ENCODE measurements at regions not wholly inside any gene's neighbourhood (a gene's known extent, or its start where the extent isn't known, plus 50 kb on each side); places are given as distances from the start of the nearest gene placed in this dataset.

DNA sequence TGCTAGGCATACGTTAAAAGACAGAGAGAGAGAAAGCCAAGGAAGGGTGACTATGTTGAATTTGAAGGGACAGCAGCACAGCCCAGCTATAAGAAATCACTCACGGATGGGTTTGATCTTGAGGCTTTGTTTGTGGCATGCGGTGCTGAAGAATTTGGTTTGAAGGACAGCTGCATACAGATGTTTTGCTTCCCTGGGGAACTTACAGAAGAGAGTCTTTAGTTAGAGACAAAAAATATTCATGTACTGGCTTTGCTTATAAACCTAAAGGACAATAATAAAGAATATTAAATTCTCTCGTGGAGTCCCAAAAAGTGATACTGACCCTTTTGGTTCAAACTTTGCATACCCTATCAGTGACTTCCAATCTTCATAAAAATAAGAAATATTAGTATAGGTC lies 491.4 kb downstream of the NEBL start (continued):
- no peak for TF ChIP-seq ZMYM4 (CRISPR knock-in tag; IDR thresholded peaks at IDR 0.05)
- TF ChIP-seq GPN1 (CRISPR knock-in tag; IDR thresholded peaks at IDR 0.05; ENCODE audit: borderline replicate concordance), result no peak
- TF ChIP-seq, protein P1, sequence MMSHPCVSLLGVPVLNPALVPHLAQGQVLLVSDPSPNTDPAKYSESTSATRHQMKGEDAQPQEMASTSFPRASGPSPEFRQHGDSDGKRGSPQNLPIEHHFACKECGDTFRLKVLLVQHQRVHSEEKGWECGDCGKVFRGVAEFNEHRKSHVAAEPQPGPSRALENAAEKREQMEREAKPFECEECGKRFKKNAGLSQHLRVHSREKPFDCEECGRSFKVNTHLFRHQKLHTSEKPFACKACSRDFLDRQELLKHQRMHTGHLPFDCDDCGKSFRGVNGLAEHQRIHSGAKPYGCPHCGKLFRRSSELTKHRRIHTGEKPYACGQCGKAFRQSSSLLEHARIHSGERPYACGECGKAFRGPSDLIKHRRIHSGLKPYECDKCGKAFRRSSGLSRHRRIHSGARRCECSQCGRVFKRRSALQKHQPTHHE (CRISPR knock-in tag; IDR thresholded peaks at IDR 0.05; ENCODE audit: borderline replicate concordance), result no peak
- TF ChIP-seq, protein P2, sequence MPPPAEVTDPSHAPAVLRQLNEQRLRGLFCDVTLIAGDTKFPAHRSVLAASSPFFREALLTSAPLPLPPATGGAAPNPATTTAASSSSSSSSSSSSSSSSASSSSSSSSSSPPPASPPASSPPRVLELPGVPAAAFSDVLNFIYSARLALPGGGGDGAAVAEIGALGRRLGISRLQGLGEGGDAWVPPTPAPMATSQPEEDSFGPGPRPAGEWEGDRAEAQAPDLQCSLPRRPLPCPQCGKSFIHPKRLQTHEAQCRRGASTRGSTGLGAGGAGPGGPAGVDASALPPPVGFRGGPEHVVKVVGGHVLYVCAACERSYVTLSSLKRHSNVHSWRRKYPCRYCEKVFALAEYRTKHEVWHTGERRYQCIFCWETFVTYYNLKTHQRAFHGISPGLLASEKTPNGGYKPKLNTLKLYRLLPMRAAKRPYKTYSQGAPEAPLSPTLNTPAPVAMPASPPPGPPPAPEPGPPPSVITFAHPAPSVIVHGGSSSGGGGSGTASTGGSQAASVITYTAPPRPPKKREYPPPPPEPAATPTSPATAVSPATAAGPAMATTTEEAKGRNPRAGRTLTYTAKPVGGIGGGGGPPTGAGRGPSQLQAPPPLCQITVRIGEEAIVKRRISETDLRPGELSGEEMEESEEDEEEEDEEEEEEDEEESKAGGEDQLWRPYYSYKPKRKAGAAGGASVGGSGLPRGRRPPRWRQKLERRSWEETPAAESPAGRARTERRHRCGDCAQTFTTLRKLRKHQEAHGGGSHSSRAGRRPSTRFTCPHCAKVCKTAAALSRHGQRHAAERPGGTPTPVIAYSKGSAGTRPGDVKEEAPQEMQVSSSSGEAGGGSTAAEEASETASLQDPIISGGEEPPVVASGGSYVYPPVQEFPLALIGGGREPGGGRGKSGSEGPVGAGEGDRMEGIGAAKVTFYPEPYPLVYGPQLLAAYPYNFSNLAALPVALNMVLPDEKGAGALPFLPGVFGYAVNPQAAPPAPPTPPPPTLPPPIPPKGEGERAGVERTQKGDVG (CRISPR knock-in tag; IDR thresholded peaks at IDR 0.05; ENCODE audit: borderline replicate concordance), result no peak
- TF ChIP-seq ZNF101 (CRISPR knock-in tag; IDR thresholded peaks at IDR 0.05; ENCODE audit: borderline replicate concordance, low read depth), result no peak
- TF ChIP-seq ZNF468 (CRISPR knock-in tag; IDR thresholded peaks at IDR 0.05), result no peak
- TF ChIP-seq ZNF615 (CRISPR knock-in tag; IDR thresholded peaks at IDR 0.05; ENCODE audit: borderline replicate concordance), result no peak
- TF ChIP-seq, protein P3, sequence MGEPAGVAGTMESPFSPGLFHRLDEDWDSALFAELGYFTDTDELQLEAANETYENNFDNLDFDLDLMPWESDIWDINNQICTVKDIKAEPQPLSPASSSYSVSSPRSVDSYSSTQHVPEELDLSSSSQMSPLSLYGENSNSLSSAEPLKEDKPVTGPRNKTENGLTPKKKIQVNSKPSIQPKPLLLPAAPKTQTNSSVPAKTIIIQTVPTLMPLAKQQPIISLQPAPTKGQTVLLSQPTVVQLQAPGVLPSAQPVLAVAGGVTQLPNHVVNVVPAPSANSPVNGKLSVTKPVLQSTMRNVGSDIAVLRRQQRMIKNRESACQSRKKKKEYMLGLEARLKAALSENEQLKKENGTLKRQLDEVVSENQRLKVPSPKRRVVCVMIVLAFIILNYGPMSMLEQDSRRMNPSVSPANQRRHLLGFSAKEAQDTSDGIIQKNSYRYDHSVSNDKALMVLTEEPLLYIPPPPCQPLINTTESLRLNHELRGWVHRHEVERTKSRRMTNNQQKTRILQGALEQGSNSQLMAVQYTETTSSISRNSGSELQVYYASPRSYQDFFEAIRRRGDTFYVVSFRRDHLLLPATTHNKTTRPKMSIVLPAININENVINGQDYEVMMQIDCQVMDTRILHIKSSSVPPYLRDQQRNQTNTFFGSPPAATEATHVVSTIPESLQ (CRISPR knock-in tag; conservative IDR thresholded peaks at IDR 0.05), result no peak
- no peak for TF ChIP-seq ZNF24 (IDR thresholded peaks at IDR 0.05)

All from HepG2 (cell line).